Body of pancreas (tissue), 4 donors: ENCODE measurements at regions not wholly inside any gene's neighbourhood (a gene's known extent, or its start where the extent isn't known, plus 50 kb on each side); places are given as distances from the start of the nearest gene placed in this dataset.
"Not testable (repeated sequence)": the region's sequence is repeated elsewhere in the genome, so short reads cannot be mapped to it uniquely, and the experiment has no call there.

Experiments
- ATAC-seq: fragments of 150-250 bp; one replicate; pipeline ENCODE4 v1.9.1; 2016
- DNase-seq, 4 donors: peaks; one replicate each; pipeline ENCODE4 v3.0.0-alpha.2; 2019
- H3K27ac ChIP-seq, 4 donors: fragments of 200-600 bp; sonication (generic); 1 replicate in 3 of 4; 2 replicates in 1 of 4; pipeline versions ENCODE4 v1.5.1 to v1.6.1; 2016 to 2019; ENCODE audit warnings: mild to moderate bottlenecking in 1 of 4, mixed read lengths in 1 of 4, moderate library complexity in 1 of 4
- H3K27me3 ChIP-seq, 2 donors: fragments of 200-600 bp; sonication (generic); one replicate each; pipeline ENCODE4 v1.6.0; 2016; ENCODE audit warnings: mild to moderate bottlenecking in 1 of 2
- H3K36me3 ChIP-seq, 2 donors: fragments of 200-600 bp; sonication (generic); replicated peaks in 1 of 2; 2 replicates each; pipeline ENCODE4 v1.5.1; 2016; ENCODE audit warnings: low read depth in 2 of 2; ENCODE audit not compliant: insufficient read depth in 1 of 2
- H3K4me1 ChIP-seq: fragments of 200-600 bp; sonication (generic); one replicate; pipeline ENCODE4 v1.6.0; 2016
- H3K4me3 ChIP-seq, 2 donors: fragments of 200-600 bp; sonication (generic); 1 replicate in 1 of 2; 2 replicates in 1 of 2; pipeline ENCODE4 v1.5.1; 2016 to 2019
- H3K9me3 ChIP-seq, 3 donors: fragments of 200-600 bp; sonication (generic); 1 replicate in 2 of 3; 2 replicates in 1 of 3; pipeline ENCODE4 v1.5.1; 2016
- POLR2A ChIP-seq, 3 donors: fragments of 450-650 bp; IDR thresholded peaks; one replicate each; pipeline ENCODE4 v1.6.1; 2016; ENCODE audit warnings: antibody characterized with exemption in 3 of 3, mild to moderate bottlenecking in 2 of 3
- WGBS, 2 donors: methylation state at CpG; one replicate each; pipeline ENCODE4 v1.1.5; 2017; 5-methylcytosine and 5-hydroxymethylcytosine counted together
- intact Hi-C: fragments of 100-400 bp; cut with DNase I; formaldehyde crosslinking; loops from one replicate; pipeline ENCODE4 v1.15.1; 2023
- TF ChIP-seq, protein P1 (sequence below), 7 experiments: fragments of 450-650 bp in 4 of 7; fragments of 200-600 bp in 3 of 7; sonication (generic) in 3 of 7; IDR thresholded peaks; one replicate each; pipeline ENCODE4 v1.5.1; 2016 to 2019; ENCODE audit warnings: antibody characterized with exemption in 7 of 7

DNA sequence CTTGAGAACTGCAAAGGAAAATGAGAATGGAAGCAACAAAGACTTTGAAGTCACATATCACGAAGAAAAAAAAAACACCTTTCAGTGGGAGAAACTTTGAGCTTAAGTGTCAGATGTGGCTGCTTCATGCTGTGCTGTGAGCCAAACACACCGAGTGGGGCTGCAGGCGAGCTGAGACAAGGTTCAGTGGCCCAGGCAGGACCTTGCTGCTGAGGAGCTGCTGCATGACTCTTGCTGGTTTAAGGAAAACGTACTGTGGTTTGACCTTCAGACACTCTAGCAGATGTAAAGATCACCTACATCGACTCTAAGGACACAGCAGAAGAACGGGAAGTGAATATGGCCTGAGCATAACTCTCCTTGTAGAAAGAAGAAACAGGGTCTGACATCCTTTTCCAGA is 118.1 kb upstream of the OR4E1 start:
- WGBS, 2 donors, result 34 to 41% methylated on average over 6 of the region's 6 CpGs
- TF ChIP-seq POLR2A (IDR thresholded peaks at IDR 0.05), result no peak
- TF ChIP-seq, protein P1, sequence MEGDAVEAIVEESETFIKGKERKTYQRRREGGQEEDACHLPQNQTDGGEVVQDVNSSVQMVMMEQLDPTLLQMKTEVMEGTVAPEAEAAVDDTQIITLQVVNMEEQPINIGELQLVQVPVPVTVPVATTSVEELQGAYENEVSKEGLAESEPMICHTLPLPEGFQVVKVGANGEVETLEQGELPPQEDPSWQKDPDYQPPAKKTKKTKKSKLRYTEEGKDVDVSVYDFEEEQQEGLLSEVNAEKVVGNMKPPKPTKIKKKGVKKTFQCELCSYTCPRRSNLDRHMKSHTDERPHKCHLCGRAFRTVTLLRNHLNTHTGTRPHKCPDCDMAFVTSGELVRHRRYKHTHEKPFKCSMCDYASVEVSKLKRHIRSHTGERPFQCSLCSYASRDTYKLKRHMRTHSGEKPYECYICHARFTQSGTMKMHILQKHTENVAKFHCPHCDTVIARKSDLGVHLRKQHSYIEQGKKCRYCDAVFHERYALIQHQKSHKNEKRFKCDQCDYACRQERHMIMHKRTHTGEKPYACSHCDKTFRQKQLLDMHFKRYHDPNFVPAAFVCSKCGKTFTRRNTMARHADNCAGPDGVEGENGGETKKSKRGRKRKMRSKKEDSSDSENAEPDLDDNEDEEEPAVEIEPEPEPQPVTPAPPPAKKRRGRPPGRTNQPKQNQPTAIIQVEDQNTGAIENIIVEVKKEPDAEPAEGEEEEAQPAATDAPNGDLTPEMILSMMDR (IDR thresholded peaks at IDR 0.05), result no peak
- ATAC-seq (no peak), DNase-seq (no peak)
- H3K27ac ChIP-seq, result no peak overlapping the region
- H3K4me1 ChIP-seq, result no peaks in the 10 kb centered on the region
- no peaks in the 10 kb centered on the region for H3K27me3 ChIP-seq
- H3K36me3 ChIP-seq, result no peaks in the 10 kb centered on the region
- intact Hi-C loops, result no loop called here
- no peaks in the 10 kb centered on the region for H3K9me3 ChIP-seq
- no peak overlapping the region for H3K4me3 ChIP-seq

DNA sequence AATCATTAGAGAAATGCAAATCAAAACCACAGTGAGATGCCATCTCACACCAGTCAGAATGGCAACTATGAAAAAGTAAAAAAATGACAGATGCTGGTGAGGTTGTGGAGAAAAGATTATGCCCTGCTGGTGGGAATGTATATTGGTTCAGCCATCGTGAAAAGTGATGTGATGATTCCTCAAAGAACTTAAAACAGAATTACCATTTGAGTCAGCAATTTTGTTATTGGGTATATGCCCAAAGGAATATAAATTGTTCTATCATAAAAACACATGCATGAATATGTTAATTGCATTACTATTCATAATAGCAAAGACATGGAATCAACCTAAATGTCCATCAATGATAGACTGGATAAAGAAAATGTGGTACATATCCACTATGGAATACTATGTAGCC is 115.1 kb upstream of the OR4E1 start:
- H3K27me3 ChIP-seq, H3K4me1 ChIP-seq, H3K27ac ChIP-seq, intact Hi-C loops, DNase-seq, H3K36me3 ChIP-seq, H3K9me3 ChIP-seq, ATAC-seq, H3K4me3 ChIP-seq: not testable (repeated sequence)
- 32 to 62% methylated on average over 1 of the region's 1 CpG for WGBS, 2 donors

DNA sequence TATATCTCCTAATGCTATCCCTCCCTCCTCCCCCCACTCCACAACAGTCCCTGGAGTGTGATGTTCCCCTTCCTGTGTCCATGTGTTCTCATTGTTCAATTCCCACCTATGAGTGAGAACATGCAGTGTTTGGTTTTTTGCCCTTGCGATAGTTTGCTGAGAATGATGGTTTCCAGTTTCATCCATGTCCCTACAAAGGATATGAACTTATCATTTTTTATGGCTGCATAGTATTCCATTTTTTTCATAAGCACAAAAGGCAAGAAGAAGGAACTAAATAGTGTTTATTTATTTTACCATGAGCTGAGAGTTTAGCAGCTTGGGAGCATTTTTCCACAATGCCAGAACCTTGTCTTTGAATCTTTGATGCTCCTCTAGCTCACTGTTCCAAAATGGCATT is 113.6 kb upstream of the OR4E1 start:
- ATAC-seq, intact Hi-C loops: not testable (repeated sequence)
- WGBS, 2 donors, result 81 to 82% methylated on average over 1 of the region's 1 CpG

DNA sequence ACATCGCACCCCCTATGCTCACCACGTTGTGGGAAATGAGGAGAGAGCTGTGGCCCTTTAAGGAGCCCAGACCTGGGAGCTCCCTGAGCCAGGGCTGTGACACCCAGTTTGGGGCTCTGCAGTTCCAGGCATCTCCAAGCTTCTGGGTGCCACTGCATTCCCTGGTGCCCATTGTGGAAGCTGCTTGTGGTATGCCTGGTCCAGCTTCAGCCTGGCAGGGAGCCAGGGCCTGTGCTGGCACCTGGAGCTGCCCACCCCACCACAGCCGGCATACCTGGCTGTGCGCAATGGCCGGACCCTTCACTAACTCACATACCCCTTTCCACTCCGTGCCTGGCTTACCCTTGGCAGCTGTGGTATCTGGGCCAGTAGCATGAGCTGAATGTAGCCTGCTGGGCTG is 107.9 kb upstream of the OR4E1 start:
- TF ChIP-seq, protein P1 (IDR thresholded peaks at IDR 0.05), result no peak
- TF ChIP-seq POLR2A (IDR thresholded peaks at IDR 0.05), result no peak
- H3K27me3 ChIP-seq, result no peaks in the 10 kb centered on the region
- no peaks in the 10 kb centered on the region for H3K4me1 ChIP-seq
- intact Hi-C loops, result no loop called here
- H3K4me3 ChIP-seq, result no peak overlapping the region
- DNase-seq (peak in 1 of 4 donors; percentile 13), ATAC-seq (no peak)
- no peak overlapping the region for H3K27ac ChIP-seq
- H3K36me3 ChIP-seq, result no peaks in the 10 kb centered on the region
- WGBS, 2 donors, result 74 to 87% methylated on average over 5 to 6 of the region's 6 CpGs
- no peaks in the 10 kb centered on the region for H3K9me3 ChIP-seq

More for the DNA sequence above, 113.6 kb upstream of the OR4E1 start:
- not testable (repeated sequence) for H3K4me3 ChIP-seq, H3K27me3 ChIP-seq, H3K36me3 ChIP-seq, H3K4me1 ChIP-seq, H3K9me3 ChIP-seq, H3K27ac ChIP-seq, DNase-seq

DNA sequence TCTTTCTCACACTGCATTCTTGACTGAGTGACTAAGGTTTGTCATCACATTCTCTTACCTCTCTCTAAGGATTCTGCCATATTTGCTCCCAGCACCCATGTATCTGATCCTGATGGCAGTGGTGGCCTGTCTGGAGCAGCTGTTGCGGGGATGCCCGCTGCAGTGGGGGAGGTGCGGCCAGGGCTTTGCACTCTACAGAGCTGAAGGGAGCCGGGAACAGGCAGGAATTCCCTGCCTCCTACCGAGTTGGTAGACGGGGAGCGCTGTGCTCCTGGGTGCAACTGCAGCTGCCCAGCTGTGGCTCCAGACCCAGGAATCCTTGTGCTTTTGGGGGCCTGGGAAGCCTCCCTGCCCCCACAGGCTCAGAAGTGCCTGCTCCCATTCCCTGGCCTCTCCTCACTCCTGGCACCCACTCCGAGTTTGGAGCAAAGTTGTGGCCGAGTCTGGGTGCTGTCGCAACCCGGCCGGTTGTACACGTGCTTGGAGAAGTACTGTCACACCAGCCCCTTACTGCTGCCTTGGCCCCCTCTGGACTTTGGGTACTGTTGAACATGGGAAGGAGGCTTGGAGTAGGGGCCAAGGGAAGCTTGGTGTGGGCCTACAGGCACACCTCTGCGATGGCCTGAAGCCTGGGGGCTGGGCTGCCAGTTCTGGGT is 106.9 kb upstream of the OR4E1 start:
- no peak for TF ChIP-seq POLR2A (IDR thresholded peaks at IDR 0.05)
- Histone ChIP-seq H3K4me1 (no peaks in the 10 kb centered on the region), H3K36me3 (no peaks in the 10 kb centered on the region), H3K27me3 (no peaks in the 10 kb centered on the region), H3K27ac (no peak overlapping the region), H3K9me3 (no peaks in the 10 kb centered on the region), H3K4me3 (no peak overlapping the region)
- ATAC-seq (no peak), DNase-seq (no peak)
- 69 to 74% methylated on average over 4 to 14 of the region's 14 CpGs for WGBS, 2 donors
- intact Hi-C loops, result no loop called here

DNA sequence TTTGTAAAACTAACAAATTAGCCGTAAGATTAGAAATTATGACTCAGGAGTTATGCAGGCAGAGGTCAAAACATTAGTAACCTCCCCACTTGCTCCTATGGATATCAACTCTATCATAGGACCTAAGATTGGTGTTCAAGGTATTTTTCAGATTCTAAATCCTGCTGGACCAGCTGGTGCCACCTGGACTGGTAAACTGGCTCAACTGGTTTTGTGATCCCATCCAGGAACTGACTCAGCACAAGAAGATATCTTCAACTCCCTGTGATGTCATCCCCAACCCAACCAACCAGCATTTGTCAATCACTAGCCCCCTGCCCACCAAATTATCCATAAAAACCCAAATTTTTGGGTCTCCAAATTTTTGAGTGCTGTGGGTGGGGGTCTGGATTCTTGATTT is 98.1 kb upstream of the OR4E1 start:
- peak in 2 of 4 donors; percentile 14 to 21 for DNase-seq
- Histone ChIP-seq H3K27me3 (no peaks in the 10 kb centered on the region), H3K27ac (no peak overlapping the region), H3K9me3 (no peaks in the 10 kb centered on the region), H3K4me1 (no peaks in the 10 kb centered on the region), H3K4me3 (no peak overlapping the region), H3K36me3 (no peaks in the 10 kb centered on the region)
- TF ChIP-seq, protein P1 (IDR thresholded peaks at IDR 0.05), result no peak
- TF ChIP-seq POLR2A (IDR thresholded peaks at IDR 0.05), result no peak
- intact Hi-C loops, result no loop called here
- WGBS, 2 donors, result 45 to 47% methylated on average over 1 of the region's 1 CpG
- ATAC-seq, result no peak
